ENCODE measurements at regions not wholly inside any gene's neighbourhood (a gene's known extent, or its start where the extent isn't known, plus 50 kb on each side); places are given as distances from the start of the nearest gene placed in this dataset.

- TF ChIP-seq, protein P1, sequence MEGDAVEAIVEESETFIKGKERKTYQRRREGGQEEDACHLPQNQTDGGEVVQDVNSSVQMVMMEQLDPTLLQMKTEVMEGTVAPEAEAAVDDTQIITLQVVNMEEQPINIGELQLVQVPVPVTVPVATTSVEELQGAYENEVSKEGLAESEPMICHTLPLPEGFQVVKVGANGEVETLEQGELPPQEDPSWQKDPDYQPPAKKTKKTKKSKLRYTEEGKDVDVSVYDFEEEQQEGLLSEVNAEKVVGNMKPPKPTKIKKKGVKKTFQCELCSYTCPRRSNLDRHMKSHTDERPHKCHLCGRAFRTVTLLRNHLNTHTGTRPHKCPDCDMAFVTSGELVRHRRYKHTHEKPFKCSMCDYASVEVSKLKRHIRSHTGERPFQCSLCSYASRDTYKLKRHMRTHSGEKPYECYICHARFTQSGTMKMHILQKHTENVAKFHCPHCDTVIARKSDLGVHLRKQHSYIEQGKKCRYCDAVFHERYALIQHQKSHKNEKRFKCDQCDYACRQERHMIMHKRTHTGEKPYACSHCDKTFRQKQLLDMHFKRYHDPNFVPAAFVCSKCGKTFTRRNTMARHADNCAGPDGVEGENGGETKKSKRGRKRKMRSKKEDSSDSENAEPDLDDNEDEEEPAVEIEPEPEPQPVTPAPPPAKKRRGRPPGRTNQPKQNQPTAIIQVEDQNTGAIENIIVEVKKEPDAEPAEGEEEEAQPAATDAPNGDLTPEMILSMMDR (IDR thresholded peaks at IDR 0.05): no peak
- no peak for TF ChIP-seq POLR2A (IDR thresholded peaks at IDR 0.05)
These were observed 165.5 kb upstream of the KCNJ6 start for GRCh38 chr21:38081708-38082107.
